AG04450 (cell line): ENCODE measurements at regions not wholly inside any gene's neighbourhood (a gene's known extent, or its start where the extent isn't known, plus 50 kb on each side); places are given as distances from the start of the nearest gene placed in this dataset.
"Not testable (repeated sequence)": the region's sequence is repeated elsewhere in the genome, so short reads cannot be mapped to it uniquely, and the experiment has no call there.

ENCODE experiments used
- CTCF ChIA-PET: fragments of 300-600, 350-600 bp; formaldehyde crosslinking; extraction: SDS; loops from one replicate; lab custom pipeline; 2022; ENCODE audit warnings: antibody characterized with exemption, inconsistent platforms; lab: Charles Lee
- POLR2A ChIA-PET: fragments of 350-600 bp; formaldehyde crosslinking; extraction: SDS; loops from one replicate; lab custom pipeline; 2021; ENCODE audit warnings: antibody characterized with exemption, inconsistent platforms; lab: Yijun Ruan, JAX
- DNase-seq: peaks from one replicate; pipeline ENCODE4 v3.0.0-alpha.2; 2011; ENCODE audit warnings: low read depth, low spot score
- H3K27ac ChIP-seq: one replicate; pipeline ENCODE4 v1.5.1; 2012; ENCODE audit warnings: low read depth, low read length, control low read depth
- H3K27me3 ChIP-seq: one replicate; pipeline ENCODE4 v1.6.0; 2012; ENCODE audit warnings: low read length; ENCODE audit not compliant: control insufficient read depth, insufficient read depth
- H3K4me3 ChIP-seq: 2 replicates; pipeline ENCODE4 v1.5.1; 2011; ENCODE audit warnings: mild to moderate bottlenecking, low read depth, low read length, control low read depth
- H3K9me3 ChIP-seq: 2 replicates; pipeline ENCODE4 v1.5.1; 2012; ENCODE audit warnings: low read length; ENCODE audit not compliant: control insufficient read depth, insufficient read depth
- CTCF ChIP-seq: IDR thresholded peaks from 2 replicates; pipeline ENCODE4 v1.5.1; 2011; ENCODE audit warnings: low read depth, low read length, control low read depth, inconsistent platforms

GRCh38 chr15:35956056-35956455 is 410.1 kb upstream of the DPH6 start:
- Histone ChIP-seq H3K27ac (no peak overlapping the region), H3K27me3 (no peaks in the 10 kb centered on the region), H3K9me3 (no peaks in the 10 kb centered on the region), H3K4me3 (no peak overlapping the region)
- ChIA-PET CTCF (interaction anchor here (1.3 kb wide), 1 partner anchor 204 kb away, joined by 3 read pairs; no protein-coding TSS in a partner anchor), POLR2A (no interaction called here)
- DNase-seq, result no peak
- TF ChIP-seq CTCF, result no peak

GRCh38 chr15:35958021-35958420 is 412.1 kb upstream of the DPH6 start:
- Histone ChIP-seq H3K27me3 (no peaks in the 10 kb centered on the region), H3K9me3 (no peaks in the 10 kb centered on the region), H3K27ac (no peak overlapping the region), H3K4me3 (no peak overlapping the region)
- POLR2A ChIA-PET, result interaction anchor here (0.6 kb wide), 1 partner anchor 588 kb away, joined by 3 read pairs; no protein-coding TSS in a partner anchor
- DNase-seq, result no peak
- CTCF ChIA-PET, result no interaction called here
- TF ChIP-seq CTCF, result no peak

DNA sequence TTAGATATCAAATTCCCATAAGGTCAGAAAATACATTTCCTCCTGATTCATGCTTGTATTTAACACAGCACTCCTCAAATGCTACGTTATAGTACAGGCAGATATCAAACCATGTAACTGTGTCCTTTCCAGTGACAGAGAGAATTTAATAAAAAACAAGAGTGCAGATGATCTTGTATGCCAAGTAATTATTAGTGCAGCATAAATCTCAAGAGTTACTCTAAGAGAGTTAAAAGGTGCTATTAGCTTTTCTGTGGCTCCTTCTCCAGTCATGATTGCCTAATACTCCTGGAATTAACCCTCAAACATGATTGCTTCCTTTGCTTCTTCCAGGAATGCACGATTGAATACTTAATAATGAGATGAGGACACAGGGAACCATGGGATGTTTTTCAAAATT is 413.0 kb upstream of the DPH6 start:
- no peak for TF ChIP-seq CTCF
- Histone ChIP-seq H3K27me3 (no peaks in the 10 kb centered on the region), H3K27ac (no peak overlapping the region), H3K9me3 (no peaks in the 10 kb centered on the region), H3K4me3 (no peak overlapping the region)
- POLR2A ChIA-PET, result no interaction called here
- CTCF ChIA-PET, result interaction anchor here (0.5 kb wide), 1 partner anchor 182 kb away, joined by 7 read pairs; no protein-coding TSS in a partner anchor
- no peak for DNase-seq

DNA sequence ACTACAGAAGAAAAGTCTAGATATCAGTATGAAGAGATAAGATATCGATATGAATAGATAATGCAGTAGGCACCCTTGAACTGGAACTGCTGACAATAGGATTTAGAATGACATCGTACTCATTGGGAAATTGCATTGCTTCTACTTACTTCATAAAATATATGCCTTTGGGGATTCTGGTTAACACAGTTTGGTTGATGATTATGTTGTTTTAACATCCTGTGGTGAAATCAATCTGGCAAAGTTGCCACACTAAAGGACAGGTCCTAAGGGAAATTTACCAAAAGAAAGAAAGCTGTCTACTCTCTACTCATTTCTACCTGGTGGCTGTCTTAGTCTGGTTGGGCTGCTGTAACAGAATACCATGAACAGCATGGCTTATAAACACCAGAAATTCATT is 417.4 kb upstream of the DPH6 start:
- DNase-seq, result no peak
- ChIA-PET POLR2A (no interaction called here), CTCF (no interaction called here)
- H3K9me3 ChIP-seq, result no peaks in the 10 kb centered on the region
- H3K4me3 ChIP-seq, result no peak overlapping the region
- H3K27ac ChIP-seq, result no peak overlapping the region
- H3K27me3 ChIP-seq, result no peaks in the 10 kb centered on the region
- no peak for TF ChIP-seq CTCF

DNA sequence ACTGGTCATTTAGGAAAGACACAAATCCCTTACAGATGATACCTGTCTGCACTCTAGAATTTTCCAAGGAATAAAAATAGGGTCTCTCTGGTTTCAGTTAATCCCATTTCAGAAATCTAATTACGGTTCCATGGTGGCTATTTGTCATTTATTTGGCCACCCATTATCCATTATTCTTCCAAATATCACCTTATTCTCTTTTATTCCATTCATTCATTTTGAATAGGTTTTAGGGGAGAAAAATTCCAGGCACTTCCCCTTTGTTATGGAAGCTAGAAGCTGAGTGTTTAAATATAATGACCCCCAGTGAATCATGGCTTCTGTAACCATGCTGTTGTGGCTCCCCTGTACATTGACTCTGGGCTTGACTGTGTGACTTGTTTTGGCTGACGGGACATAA is 420.8 kb upstream of the DPH6 start:
- Histone ChIP-seq H3K4me3 (no peak overlapping the region), H3K27me3 (no peaks in the 10 kb centered on the region), H3K27ac (no peak overlapping the region), H3K9me3 (no peaks in the 10 kb centered on the region)
- no peak for TF ChIP-seq CTCF
- ChIA-PET POLR2A (no interaction called here), CTCF (no interaction called here)
- DNase-seq, result no peak

DNA sequence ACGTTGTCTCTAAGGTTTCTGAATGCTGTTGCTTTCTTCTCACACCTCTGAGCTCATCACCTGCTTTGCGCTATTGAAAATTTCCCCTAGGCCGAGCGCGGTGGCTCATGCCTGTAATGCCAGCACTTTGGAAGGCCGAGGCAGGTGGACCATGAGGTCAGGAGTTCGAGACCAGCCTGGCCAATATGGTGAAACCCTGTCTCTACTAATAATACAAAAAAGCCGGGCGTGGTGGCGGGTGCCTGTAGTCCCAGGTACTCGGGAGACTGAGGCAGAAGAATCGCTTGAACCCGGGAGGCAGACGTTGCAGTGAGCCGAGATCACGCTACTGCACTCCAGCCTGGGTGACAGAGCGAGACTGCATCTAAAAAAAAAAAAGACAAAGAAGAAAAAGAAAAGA is 422.0 kb upstream of the DPH6 start:
- H3K9me3 ChIP-seq, H3K27ac ChIP-seq, CTCF ChIA-PET, H3K4me3 ChIP-seq, H3K27me3 ChIP-seq, DNase-seq, POLR2A ChIA-PET: not testable (repeated sequence)
